Stomach (tissue), 8 donors: ENCODE measurements at regions not wholly inside any gene's neighbourhood (a gene's known extent, or its start where the extent isn't known, plus 50 kb on each side); places are given as distances from the start of the nearest gene placed in this dataset.

Source experiments
- DNase-seq, 2 donors: peaks; one replicate each; pipeline versions ENCODE4 v3.0.0 to v3.0.0-alpha.2; 2013 to 2019
- H3K27ac ChIP-seq, 5 donors: fragments of 200-600 bp in 4 of 5; sonication (generic) in 4 of 5; one replicate each; pipeline ENCODE4 v1.5.1; 2013 to 2019; ENCODE audit warnings: mild to moderate bottlenecking in 1 of 5, moderate library complexity in 1 of 5
- H3K27me3 ChIP-seq, 3 donors: fragments of 200-600 bp; sonication (generic); one replicate each; pipeline ENCODE4 v1.5.1; 2017 to 2019; ENCODE audit warnings: mixed run types in 1 of 3
- H3K36me3 ChIP-seq, 4 donors: fragments of 200-600 bp; sonication (generic); 1 replicate in 3 of 4; 2 replicates in 1 of 4; pipeline ENCODE4 v1.5.1; 2016 to 2019
- H3K4me1 ChIP-seq, 4 donors: fragments of 200-600 bp; sonication (generic); one replicate each; pipeline ENCODE4 v1.5.1; 2016 to 2019
- H3K4me3 ChIP-seq, 4 donors: fragments of 200-600 bp; sonication (generic) in 3 of 4; one replicate each; pipeline ENCODE4 v1.5.1; 2016 to 2019; ENCODE audit warnings: mild to moderate bottlenecking in 1 of 4
- H3K9me3 ChIP-seq, 4 donors: fragments of 200-600 bp; sonication (generic); one replicate each; pipeline ENCODE4 v1.5.1; 2016 to 2019
- EP300 ChIP-seq: sonication (generic); formaldehyde crosslinking; IDR thresholded peaks from one replicate; pipeline ENCODE4 v1.6.1; 2017; ENCODE audit warnings: antibody characterized with exemption
- POLR2A ChIP-seq, 4 donors: fragments of 450-650 bp; IDR thresholded peaks; one replicate each; pipeline ENCODE4 v1.6.1; 2016; ENCODE audit warnings: antibody characterized with exemption in 4 of 4, control low read depth in 2 of 4, mild to moderate bottlenecking in 1 of 4, moderate library complexity in 1 of 4
- POLR2AphosphoS5 ChIP-seq, 3 donors: sonication (generic); formaldehyde crosslinking; IDR thresholded peaks; one replicate each; pipeline ENCODE4 v1.6.1; 2016; ENCODE audit warnings: antibody characterized with exemption in 3 of 3
- WGBS, 5 donors: extraction: QIAGEN DNeasy Blood & Tissue Kit in 3 of 5; methylation state at CpG; one replicate each; pipeline versions ENCODE4 v1.1.5 to v1.1.7; 2013 to 2018; 5-methylcytosine and 5-hydroxymethylcytosine counted together
- intact Hi-C: fragments of 100-400 bp; cut with DNase I; formaldehyde crosslinking; loops from one replicate; pipeline ENCODE4 v1.15.1; 2023; ENCODE audit warnings: low total_unique reads
- TF ChIP-seq, protein P1 (sequence below), 7 experiments: fragments of 450-650 bp in 4 of 7; fragments of 200-600 bp in 3 of 7; sonication (generic) in 3 of 7; IDR thresholded peaks; one replicate each; pipeline ENCODE4 v1.5.1; 2016 to 2019; ENCODE audit warnings: antibody characterized with exemption in 7 of 7, control low read depth in 2 of 7, mild to moderate bottlenecking in 1 of 7
- donor health status: healthy with polysubstance abuse.
- donor health status: Bipolar disorder and iron deficiency.
- donor health status: healthy.

DNA sequence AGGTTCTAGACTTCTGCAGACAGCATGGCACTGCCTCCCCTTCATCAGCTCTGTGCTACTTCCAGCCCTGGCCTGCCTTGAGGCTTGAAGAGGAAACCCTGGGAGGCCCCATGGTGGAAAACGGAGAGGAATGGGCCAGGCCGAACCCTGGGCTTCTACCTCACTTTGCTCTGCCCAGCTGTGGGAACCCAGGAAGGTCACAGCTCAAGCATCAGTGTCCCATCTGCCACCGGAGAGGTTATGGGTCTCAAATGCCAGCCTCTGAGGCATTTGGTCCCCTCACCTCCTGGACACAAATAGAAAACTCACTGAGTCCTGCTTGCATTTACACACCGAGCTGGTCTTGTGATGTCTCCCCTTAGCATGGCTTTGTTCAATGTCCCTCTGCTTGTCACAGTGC lies 80.1 kb upstream of the ALDH1B1 start:
- H3K27ac ChIP-seq: no peak overlapping the region
- WGBS, 5 donors: 88 to 95% (median 92%) methylated on average over 4 of the region's 4 CpGs
- H3K4me3 ChIP-seq: no peak overlapping the region
- H3K4me1 ChIP-seq: peaks cover 0 to 22% (median 10%) of the 10 kb centered on the region in 4 donors
- H3K9me3 ChIP-seq: no peaks in the 10 kb centered on the region
- intact Hi-C loops: no loop called here
- peaks cover 0 to 10% (median 0%) of the 10 kb centered on the region in 3 donors for H3K27me3 ChIP-seq
- no peaks in the 10 kb centered on the region for H3K36me3 ChIP-seq
- no peak for DNase-seq
- TF ChIP-seq, protein P1, sequence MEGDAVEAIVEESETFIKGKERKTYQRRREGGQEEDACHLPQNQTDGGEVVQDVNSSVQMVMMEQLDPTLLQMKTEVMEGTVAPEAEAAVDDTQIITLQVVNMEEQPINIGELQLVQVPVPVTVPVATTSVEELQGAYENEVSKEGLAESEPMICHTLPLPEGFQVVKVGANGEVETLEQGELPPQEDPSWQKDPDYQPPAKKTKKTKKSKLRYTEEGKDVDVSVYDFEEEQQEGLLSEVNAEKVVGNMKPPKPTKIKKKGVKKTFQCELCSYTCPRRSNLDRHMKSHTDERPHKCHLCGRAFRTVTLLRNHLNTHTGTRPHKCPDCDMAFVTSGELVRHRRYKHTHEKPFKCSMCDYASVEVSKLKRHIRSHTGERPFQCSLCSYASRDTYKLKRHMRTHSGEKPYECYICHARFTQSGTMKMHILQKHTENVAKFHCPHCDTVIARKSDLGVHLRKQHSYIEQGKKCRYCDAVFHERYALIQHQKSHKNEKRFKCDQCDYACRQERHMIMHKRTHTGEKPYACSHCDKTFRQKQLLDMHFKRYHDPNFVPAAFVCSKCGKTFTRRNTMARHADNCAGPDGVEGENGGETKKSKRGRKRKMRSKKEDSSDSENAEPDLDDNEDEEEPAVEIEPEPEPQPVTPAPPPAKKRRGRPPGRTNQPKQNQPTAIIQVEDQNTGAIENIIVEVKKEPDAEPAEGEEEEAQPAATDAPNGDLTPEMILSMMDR (IDR thresholded peaks at IDR 0.05): no peak
- TF ChIP-seq POLR2A (IDR thresholded peaks at IDR 0.05) (no peak), POLR2AphosphoS5 (IDR thresholded peaks at IDR 0.05) (no peak), EP300 (no peak)

DNA sequence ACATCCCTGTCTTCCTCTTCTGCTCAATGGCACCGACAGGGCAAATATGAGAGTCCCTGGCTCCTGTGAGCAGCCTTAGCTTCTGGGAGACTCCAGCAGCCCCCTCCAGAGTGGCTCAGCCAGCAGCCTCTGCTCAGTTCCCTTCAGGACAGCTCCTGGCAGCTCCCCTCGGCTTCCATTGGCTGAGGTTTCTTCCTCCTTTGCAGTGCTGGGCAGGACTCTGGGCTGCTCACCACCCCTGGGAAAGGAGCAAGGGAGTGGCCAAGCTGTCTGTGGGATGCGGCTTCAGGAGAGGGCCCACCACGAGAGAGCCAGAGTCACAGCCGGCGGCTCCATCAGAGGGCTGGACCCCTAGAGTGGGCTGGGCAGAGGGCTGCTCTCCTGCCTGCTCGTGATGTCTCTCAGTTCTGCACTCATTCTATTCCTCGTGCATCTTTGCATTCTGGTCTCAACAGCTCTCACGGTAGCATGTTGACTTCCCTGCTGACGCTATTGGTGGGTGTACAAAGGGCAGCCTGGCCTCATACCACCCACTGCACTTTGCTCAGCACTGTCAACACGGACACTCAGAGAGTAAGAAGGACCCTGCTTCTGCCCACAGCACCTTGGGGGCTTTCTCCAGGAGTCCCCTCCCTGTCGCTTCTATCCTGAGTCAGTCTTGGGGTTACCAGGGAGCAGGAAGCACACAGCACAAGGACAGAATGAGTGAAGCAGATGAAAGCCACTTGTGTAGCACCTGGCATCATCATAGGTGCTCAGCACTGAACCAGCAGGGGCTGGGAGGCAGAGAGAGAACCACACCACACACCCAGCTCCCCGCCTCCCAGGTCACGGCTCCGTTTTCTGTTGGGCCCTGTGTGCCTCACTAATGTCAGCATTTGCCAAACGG lies 80.9 kb upstream of the ALDH1B1 start:
- Histone ChIP-seq H3K4me3 (no peak overlapping the region), H3K36me3 (no peaks in the 10 kb centered on the region), H3K27ac (peak overlapping the region in 1 of 5 donors; percentile 26), H3K4me1 (peaks cover 0 to 22% (median 10%) of the 10 kb centered on the region in 4 donors), H3K27me3 (peaks cover 0 to 10% (median 0%) of the 10 kb centered on the region in 3 donors), H3K9me3 (no peaks in the 10 kb centered on the region)
- peak in 1 of 2 donors; percentile 73 for DNase-seq
- WGBS, 5 donors: 36 to 45% (median 43%) methylated on average over 11 to 16 of the region's 16 CpGs
- intact Hi-C loops: no loop called here
- TF ChIP-seq POLR2AphosphoS5 (IDR thresholded peaks at IDR 0.05) (no peak), EP300 (no peak), POLR2A (IDR thresholded peaks at IDR 0.05) (no peak)
- TF ChIP-seq, protein P1 (IDR thresholded peaks at IDR 0.05): no peak

DNA sequence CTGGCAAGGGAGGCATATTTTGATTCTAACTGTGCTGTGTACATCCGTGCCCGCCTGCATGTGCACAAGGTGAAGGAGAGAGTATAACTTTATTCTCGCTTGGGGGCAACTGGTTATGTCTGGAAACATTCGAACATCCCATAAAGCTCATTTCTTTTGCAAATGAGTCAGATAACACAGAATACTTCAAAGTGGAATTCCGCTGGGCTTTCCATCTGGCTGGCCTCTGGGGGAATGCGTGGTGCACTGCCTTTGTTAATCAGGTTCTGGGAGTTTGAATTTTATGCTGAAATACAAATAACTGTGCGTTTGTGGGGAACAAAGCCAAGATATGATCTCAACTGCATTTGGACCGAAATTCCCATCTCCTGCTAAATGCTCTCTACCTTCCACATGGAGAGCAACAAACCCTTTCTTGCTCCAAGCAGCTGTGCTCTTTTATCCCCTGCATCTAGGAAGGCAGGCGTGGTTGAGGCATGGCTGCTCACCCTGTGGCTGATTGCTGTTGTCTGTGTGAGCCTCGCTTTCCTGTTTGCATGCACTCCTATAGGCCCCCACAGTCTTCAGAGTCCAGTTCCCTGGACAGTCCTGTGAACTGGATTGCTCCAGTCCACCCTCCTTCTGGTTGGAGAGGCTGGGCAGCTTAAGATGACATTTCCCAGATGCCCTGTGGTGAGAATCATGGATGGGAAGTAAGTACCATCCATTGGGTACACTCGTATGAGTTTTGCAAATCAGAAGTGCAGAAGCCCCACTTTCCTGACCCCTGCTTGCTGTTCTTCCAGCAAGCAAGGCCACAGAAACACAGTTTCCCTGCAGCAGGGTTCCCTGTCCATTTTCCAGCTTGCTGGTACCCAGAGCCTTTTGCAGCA lies 82.9 kb upstream of the ALDH1B1 start:
- intact Hi-C loops: no loop called here
- H3K27ac ChIP-seq: no peak overlapping the region

More for the DNA sequence above, 82.9 kb upstream of the ALDH1B1 start:
- TF ChIP-seq EP300: no peak
- TF ChIP-seq POLR2AphosphoS5 (IDR thresholded peaks at IDR 0.05): no peak
- TF ChIP-seq POLR2A (IDR thresholded peaks at IDR 0.05): no peak
- TF ChIP-seq, protein P1 (IDR thresholded peaks at IDR 0.05): no peak
- no peaks in the 10 kb centered on the region for H3K36me3 ChIP-seq
- H3K27me3 ChIP-seq: peaks cover 0 to 10% (median 0%) of the 10 kb centered on the region in 3 donors
- H3K4me1 ChIP-seq: peaks cover 0 to 22% (median 10%) of the 10 kb centered on the region in 4 donors
- peak in 1 of 2 donors; percentile 73 for DNase-seq
- H3K4me3 ChIP-seq: no peak overlapping the region
- 40 to 49% (median 43%) methylated on average over 11 of the region's 11 CpGs for WGBS, 5 donors
- no peaks in the 10 kb centered on the region for H3K9me3 ChIP-seq
